ENCODE measurements at regions not wholly inside any gene's neighbourhood (a gene's known extent, or its start where the extent isn't known, plus 50 kb on each side); places are given as distances from the start of the nearest gene placed in this dataset.

- Mint-ChIP-seq H3K9me3 (no peaks in the 10 kb centered on the region), H3K4me3 (no peak overlapping the region), H3K27ac (no peak overlapping the region), H3K27me3 (ENCODE audit: low read depth) (peaks cover 5% of the 10 kb centered on the region), H3K36me3 (ENCODE audit: insufficient read depth in 1 of 3, low read depth in 3 of 3) (no peaks in the 10 kb centered on the region), H3K4me1 (peaks cover 22 to 42% of the 10 kb centered on the region in 2 experiments)
- TF ChIP-seq CTCF (conservative IDR thresholded peaks at IDR 0.05), result no peak
- Histone ChIP-seq H3K4ac (ENCODE audit: low read depth, low read length) (no peak overlapping the region), H3T11ph (ENCODE audit: low read length) (no peak overlapping the region), H2BK20ac (ENCODE audit: low read depth, low read length, poor library complexity, severe bottlenecking) (no peak overlapping the region), H4K20me1 (ENCODE audit: control insufficient read depth, insufficient read depth, insufficient read length) (no peaks in the 10 kb centered on the region), H4K5ac (ENCODE audit: insufficient read length, low read depth, low read length) (no peak overlapping the region), H3K27ac (ENCODE audit: insufficient read length, low read depth, low read length) (no peak overlapping the region), H4K8ac (replicated peaks; ENCODE audit: insufficient read length, low read depth, low read length) (no peak overlapping the region), H3K79me2 (ENCODE audit: insufficient read depth, low read length) (no peaks in the 10 kb centered on the region), H3K23me2 (ENCODE audit: insufficient read length, low read depth, low read length, poor library complexity, severe bottlenecking) (no peaks in the 10 kb centered on the region), H2AK5ac (ENCODE audit: insufficient read length, low read length) (no peak overlapping the region), H2BK12ac (ENCODE audit: insufficient read length, low read depth, low read length) (no peak overlapping the region), H4K91ac (ENCODE audit: insufficient read length, low read depth, low read length) (no peak overlapping the region), H2BK15ac (ENCODE audit: low read depth, low read length) (no peak overlapping the region), H3K4me2 (ENCODE audit: insufficient read depth, insufficient read length, low read length) (no peak overlapping the region), H2BK5ac (ENCODE audit: insufficient read length, low read length) (no peak overlapping the region), H3K79me1 (ENCODE audit: insufficient read depth, low read depth, low read length, poor library complexity, severe bottlenecking) (no peaks in the 10 kb centered on the region), H2AFZ (ENCODE audit: low read length) (no peak overlapping the region), H3K27me3 (ENCODE audit: insufficient read depth, low read length) (no peaks in the 10 kb centered on the region), H3K56ac (ENCODE audit: insufficient read length, low read depth, low read length) (no peak overlapping the region), H3K9me3 (ENCODE audit: control insufficient read depth, low read depth, low read length) (no peaks in the 10 kb centered on the region), H3K9ac (ENCODE audit: extremely low read depth, insufficient read length, low read length) (no peak overlapping the region), H3K4me1 (ENCODE audit: insufficient read depth, low read length) (peaks cover 4% of the 10 kb centered on the region; the same call in 1 of the 2 replicates), H3K14ac (ENCODE audit: insufficient read depth, low read length) (no peak overlapping the region), H2BK120ac (ENCODE audit: low read depth, low read length, poor library complexity, severe bottlenecking) (no peak overlapping the region), H3K18ac (ENCODE audit: insufficient read length, low read depth, low read length) (no peak overlapping the region), H3K23ac (ENCODE audit: insufficient read length, low read depth, low read length) (no peak overlapping the region)
- DNase-seq, result peak; percentile 15
- WGBS (ENCODE audit: extremely low coverage, insufficient read length, low lambda C conversion rate), result no CpG with 5 or more reads among the region's 11 CpGs
Observed at GRCh38 chr1:47689894-47690293, 252.1 kb downstream of the FOXD2 start.

Data from H9 (cell line).